Psoas muscle (tissue), 7 donors: ENCODE measurements at regions not wholly inside any gene's neighbourhood (a gene's known extent, or its start where the extent isn't known, plus 50 kb on each side); places are given as distances from the start of the nearest gene placed in this dataset.
"Not testable (repeated sequence)": the region's sequence is repeated elsewhere in the genome, so short reads cannot be mapped to it uniquely, and the experiment has no call there.

ENCODE experiments used
- ATAC-seq, 4 donors: fragments of 200-7000 bp; cut with Tn5 transposase; one replicate each; pipeline ENCODE4 v1.9.1; 2020; ENCODE audit warnings: moderate library complexity in 3 of 4, mild to moderate bottlenecking in 2 of 4
- DNase-seq, 2 donors: peaks; one replicate each; pipeline ENCODE4 v3.0.0-alpha.2; 2020
- H3K27ac ChIP-seq: fragments of 200-600 bp; one replicate; pipeline ENCODE4 v1.8.0; 2022
- H3K27me3 ChIP-seq, 3 donors: fragments of 200-600 bp in 1 of 3; one replicate each; pipeline versions ENCODE4 v1.6.1 to v1.8.0; 2013 to 2022; ENCODE audit warnings: low read length in 2 of 3, mild to moderate bottlenecking in 2 of 3, moderate library complexity in 1 of 3; ENCODE audit not compliant: insufficient read depth in 3 of 3
- H3K36me3 ChIP-seq, 2 donors: fragments of 200-600 bp in 1 of 2; one replicate each; pipeline versions ENCODE4 v1.6.1 to v1.8.0; 2013 to 2022; ENCODE audit warnings: low read depth in 1 of 2, mild to moderate bottlenecking in 1 of 2, moderate library complexity in 1 of 2; ENCODE audit not compliant: insufficient read depth in 1 of 2
- H3K4me1 ChIP-seq: fragments of 200-600 bp; one replicate; pipeline ENCODE4 v1.8.0; 2022
- H3K4me3 ChIP-seq: fragments of 200-600 bp; one replicate; pipeline ENCODE4 v1.8.0; 2022; ENCODE audit warnings: mild to moderate bottlenecking
- H3K9me3 ChIP-seq: fragments of 200-600 bp; one replicate; pipeline ENCODE4 v1.8.0; 2022
- WGBS, 3 donors: extraction: QIAGEN DNeasy Blood & Tissue Kit; methylation state at CpG; one replicate each; pipeline versions ENCODE4 v1.1.6 to v1.1.7; 2013; 5-methylcytosine and 5-hydroxymethylcytosine counted together
- intact Hi-C, 2 donors: fragments of 100-400 bp; cut with DNase I; formaldehyde crosslinking; loops; one replicate each; pipeline versions ENCODE4 v1.11.0 to v1.14.2; 2022
- TF ChIP-seq, protein P1 (sequence below): fragments of 200-600 bp; IDR thresholded peaks from one replicate; pipeline ENCODE4 v1.8.0; 2022; ENCODE audit warnings: antibody characterized with exemption
- donor health status: healthy with polysubstance abuse.
- donor health status: DM: no; HTN: no; CAD: no; lungs with moderate emphysema.
- donor health status: Bipolar disorder and iron deficiency.
- donor health status: healthy.
- donor health status: DM: yes; HTN: yes; CAD: no.
- donor health status: DM: no; HTN: no; CAD: no.
- donor health status: DM: yes; HTN: yes; CAD: no.

DNA sequence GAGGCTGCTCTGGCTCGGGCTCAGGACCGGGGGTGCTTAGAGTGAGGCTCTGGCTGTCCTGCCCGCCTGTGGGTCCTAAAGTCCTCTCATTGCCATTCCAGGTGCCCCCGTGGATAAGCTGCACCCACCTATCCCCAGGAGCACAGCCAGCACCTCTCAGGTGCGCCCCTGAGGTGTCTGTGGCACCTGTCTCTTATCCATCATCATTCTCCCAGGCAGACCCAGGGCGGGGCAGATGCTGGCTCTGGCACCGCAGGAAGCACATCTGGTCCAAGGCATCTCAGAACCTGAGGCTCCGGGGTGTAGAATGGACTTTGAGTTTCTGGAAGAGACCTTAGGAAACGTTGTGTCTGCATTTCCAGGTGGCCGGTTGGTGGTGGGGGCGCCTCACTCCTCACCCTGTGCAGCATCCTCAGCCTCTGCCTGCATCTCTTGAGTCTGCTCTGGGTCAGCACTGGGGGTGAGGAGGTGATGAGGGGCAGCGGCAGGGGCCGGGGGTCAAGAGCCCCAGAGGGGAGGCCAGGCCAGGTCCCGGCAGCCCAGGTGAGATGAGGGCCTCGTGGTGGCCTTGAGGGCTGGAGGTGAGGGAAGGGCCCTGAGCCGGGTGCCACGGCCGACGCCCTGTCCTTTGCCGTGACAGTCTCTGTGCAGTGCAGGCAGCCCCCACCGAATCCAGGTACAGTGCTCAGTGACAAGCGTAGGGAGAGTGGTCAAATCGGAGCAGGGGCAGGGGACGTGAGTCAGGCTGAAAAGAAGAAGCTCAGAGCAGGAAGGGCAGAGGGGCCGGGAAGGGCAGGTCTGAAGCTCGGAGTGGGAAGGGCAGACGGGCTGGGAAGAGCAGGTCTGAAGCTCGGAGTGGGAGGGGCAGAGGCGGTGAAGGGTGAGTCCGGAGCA is 173.5 kb downstream of the NPIPB11 start:
- Histone ChIP-seq H3K4me3 (no peak overlapping the region), H3K4me1 (no peaks in the 10 kb centered on the region), H3K36me3 (no peaks in the 10 kb centered on the region), H3K27ac (no peak overlapping the region), H3K9me3 (no peaks in the 10 kb centered on the region), H3K27me3 (peaks cover 0 to 3% (median 2%) of the 10 kb centered on the region in 3 donors)
- 92 to 95% (median 94%) methylated on average over 30 of the region's 30 CpGs for WGBS, 3 donors
- intact Hi-C loops = no loop called here
- TF ChIP-seq, protein P1, sequence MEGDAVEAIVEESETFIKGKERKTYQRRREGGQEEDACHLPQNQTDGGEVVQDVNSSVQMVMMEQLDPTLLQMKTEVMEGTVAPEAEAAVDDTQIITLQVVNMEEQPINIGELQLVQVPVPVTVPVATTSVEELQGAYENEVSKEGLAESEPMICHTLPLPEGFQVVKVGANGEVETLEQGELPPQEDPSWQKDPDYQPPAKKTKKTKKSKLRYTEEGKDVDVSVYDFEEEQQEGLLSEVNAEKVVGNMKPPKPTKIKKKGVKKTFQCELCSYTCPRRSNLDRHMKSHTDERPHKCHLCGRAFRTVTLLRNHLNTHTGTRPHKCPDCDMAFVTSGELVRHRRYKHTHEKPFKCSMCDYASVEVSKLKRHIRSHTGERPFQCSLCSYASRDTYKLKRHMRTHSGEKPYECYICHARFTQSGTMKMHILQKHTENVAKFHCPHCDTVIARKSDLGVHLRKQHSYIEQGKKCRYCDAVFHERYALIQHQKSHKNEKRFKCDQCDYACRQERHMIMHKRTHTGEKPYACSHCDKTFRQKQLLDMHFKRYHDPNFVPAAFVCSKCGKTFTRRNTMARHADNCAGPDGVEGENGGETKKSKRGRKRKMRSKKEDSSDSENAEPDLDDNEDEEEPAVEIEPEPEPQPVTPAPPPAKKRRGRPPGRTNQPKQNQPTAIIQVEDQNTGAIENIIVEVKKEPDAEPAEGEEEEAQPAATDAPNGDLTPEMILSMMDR = no peak
- no peak for ATAC-seq
- DNase-seq = no peak

DNA sequence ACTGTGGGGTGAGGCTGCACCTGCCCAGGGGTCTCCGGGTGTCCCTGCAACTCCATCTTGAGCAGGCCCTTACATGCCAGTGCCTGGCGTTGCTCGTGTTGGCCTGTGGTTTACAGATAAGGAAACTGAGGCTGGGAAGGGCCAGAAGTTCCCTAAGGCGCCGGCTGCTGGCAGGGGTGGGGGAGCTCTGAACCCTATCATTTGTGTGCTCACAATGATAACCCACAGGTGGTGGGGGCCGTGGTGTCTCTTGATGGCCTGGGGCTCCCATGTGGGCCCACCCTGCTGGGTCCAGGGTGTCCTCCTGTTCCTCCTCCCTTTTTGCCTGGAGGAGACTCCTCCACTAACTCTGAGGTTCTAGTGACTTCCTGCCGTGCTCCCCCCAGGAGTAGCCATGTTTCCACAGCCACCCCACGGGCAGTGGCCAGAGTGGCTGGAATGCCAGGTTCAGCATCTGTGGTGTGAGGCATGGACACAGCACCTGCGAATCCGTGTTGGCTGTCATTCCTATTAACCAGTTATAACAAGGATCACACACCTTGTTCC is 174.3 kb downstream of the NPIPB11 start:
- H3K9me3 ChIP-seq, H3K27me3 ChIP-seq, H3K4me1 ChIP-seq, H3K4me3 ChIP-seq, ATAC-seq, H3K27ac ChIP-seq, intact Hi-C loops, H3K36me3 ChIP-seq, DNase-seq: not testable (repeated sequence)
- 85 to 89% (median 89%) methylated on average over 10 of the region's 10 CpGs for WGBS, 3 donors

DNA sequence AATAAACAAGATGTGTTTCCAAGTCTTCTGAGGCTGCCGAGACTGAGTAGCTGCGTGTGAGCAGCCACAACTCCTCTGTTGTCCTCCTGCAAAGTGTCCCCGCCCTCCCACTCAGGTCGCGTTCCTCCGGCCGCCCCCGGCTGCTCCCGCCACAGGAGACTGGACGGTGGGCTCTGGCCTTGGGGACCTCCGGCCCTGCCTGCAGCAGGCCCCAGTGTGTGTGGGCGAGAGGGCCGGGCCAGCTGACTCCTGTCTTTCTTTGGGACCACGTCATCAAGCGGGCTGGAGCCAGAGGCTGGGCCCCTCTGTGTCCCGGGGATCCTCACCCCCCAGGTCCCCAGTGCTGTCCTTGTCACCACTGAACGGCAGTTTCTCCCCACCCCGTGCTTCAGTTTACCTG is 175.3 kb downstream of the NPIPB11 start:
- no peak overlapping the region for H3K4me3 ChIP-seq
- no peaks in the 10 kb centered on the region for H3K36me3 ChIP-seq
- no peak overlapping the region for H3K27ac ChIP-seq
- intact Hi-C loops = no loop called here
- TF ChIP-seq, protein P1 = no peak
- peaks cover 0 to 3% (median 2%) of the 10 kb centered on the region in 3 donors for H3K27me3 ChIP-seq
- H3K4me1 ChIP-seq = no peaks in the 10 kb centered on the region
- ATAC-seq (no peak), DNase-seq (no peak)
- WGBS, 3 donors = 26 to 69% (median 41%) methylated on average over 11 to 18 of the region's 18 CpGs
- no peaks in the 10 kb centered on the region for H3K9me3 ChIP-seq

- Histone ChIP-seq H3K27me3 (peaks cover 0 to 3% (median 2%) of the 10 kb centered on the region in 3 donors), H3K36me3 (no peaks in the 10 kb centered on the region), H3K4me3 (no peak overlapping the region), H3K4me1 (no peaks in the 10 kb centered on the region), H3K9me3 (no peaks in the 10 kb centered on the region), H3K27ac (no peak overlapping the region)
- DNase-seq (no peak), ATAC-seq (peak in 2 of 4 donors; percentile 27 to 37)
- 30 to 49% (median 32%) methylated on average over 22 of the region's 22 CpGs for WGBS, 3 donors
- intact Hi-C loops = no loop called here
- TF ChIP-seq, protein P1 = no peak
Observed at GRCh38 chr16:29230671-29231096, 175.8 kb downstream of the NPIPB11 start.

- DNase-seq, ATAC-seq, H3K9me3 ChIP-seq, H3K27me3 ChIP-seq, H3K36me3 ChIP-seq, H3K27ac ChIP-seq, H3K4me3 ChIP-seq, H3K4me1 ChIP-seq, intact Hi-C loops: not testable (repeated sequence)
- 66 to 78% (median 76%) methylated on average over 20 to 21 of the region's 21 CpGs for WGBS, 3 donors
Observed at GRCh38 chr16:29230006-29230668, 176.4 kb downstream of the NPIPB11 start.

- H3K27ac ChIP-seq, H3K4me3 ChIP-seq, intact Hi-C loops, ATAC-seq, H3K27me3 ChIP-seq, DNase-seq, H3K36me3 ChIP-seq, H3K4me1 ChIP-seq, H3K9me3 ChIP-seq: not testable (repeated sequence)
- WGBS, 3 donors = 72 to 79% (median 72%) methylated on average over 8 of the region's 8 CpGs
Observed at GRCh38 chr16:29229616-29230005, 176.9 kb downstream of the NPIPB11 start.

GRCh38 chr16:29228664-29229611 is 177.6 kb downstream of the NPIPB11 start:
- WGBS, 3 donors = 92 to 94% (median 93%) methylated on average over 27 to 28 of the region's 29 CpGs
- intact Hi-C loops, H3K4me1 ChIP-seq, H3K36me3 ChIP-seq, H3K9me3 ChIP-seq, H3K27me3 ChIP-seq, H3K27ac ChIP-seq, DNase-seq, H3K4me3 ChIP-seq, ATAC-seq: not testable (repeated sequence)
